Gastrocnemius medialis (tissue), 4 donors: ENCODE measurements at regions not wholly inside any gene's neighbourhood (a gene's known extent, or its start where the extent isn't known, plus 50 kb on each side); places are given as distances from the start of the nearest gene placed in this dataset.

Experiments
- CTCF ChIP-seq, 5 experiments: fragments of 450-650 bp in 3 of 5; fragments of 200-600 bp in 2 of 5; sonication (generic) in 2 of 5; IDR thresholded peaks in 4 of 5; conservative IDR thresholded peaks in 1 of 5; 1 replicate in 4 of 5; 2 replicates in 1 of 5; pipeline ENCODE4 v1.5.1; 2016 to 2019; ENCODE audit warnings: antibody characterized with exemption in 5 of 5, mild to moderate bottlenecking in 3 of 5, moderate library complexity in 3 of 5
- POLR2A ChIP-seq, 2 donors: fragments of 450-650 bp; IDR thresholded peaks; one replicate each; pipeline ENCODE4 v1.6.1; 2017; ENCODE audit warnings: antibody characterized with exemption in 2 of 2, mild to moderate bottlenecking in 2 of 2, moderate library complexity in 2 of 2

- TF ChIP-seq CTCF (IDR thresholded peaks at IDR 0.05 in 4 of 5, conservative IDR thresholded peaks at IDR 0.05 in 1 of 5) (no peak), POLR2A (IDR thresholded peaks at IDR 0.05) (no peak)
These were observed 715.3 kb upstream of the NEGR1 start for GRCh38 chr1:72997624-72998023.
